LNCaP clone FGC (cell line): ENCODE measurements at regions not wholly inside any gene's neighbourhood (a gene's known extent, or its start where the extent isn't known, plus 50 kb on each side); places are given as distances from the start of the nearest gene placed in this dataset.

ENCODE experiments used
- DNase-seq: peaks from one replicate; pipeline ENCODE4 v3.0.0-alpha.2; 2011; ENCODE audit warnings: low read depth
- H3K4me3 ChIP-seq: 2 replicates; pipeline ENCODE4 v1.5.1; 2011; ENCODE audit warnings: mild to moderate bottlenecking, low read depth, low read length, control low read depth
- CTCF ChIP-seq: IDR thresholded peaks from 2 replicates; pipeline ENCODE4 v1.5.1; 2012; ENCODE audit warnings: mild to moderate bottlenecking; ENCODE audit not compliant: control insufficient read depth, insufficient read depth; ENCODE audit errors: extremely low read depth

GRCh38 chr20:19934792-19935491, 82.2 kb upstream of the NAA20 start:
- no peak for TF ChIP-seq CTCF

GRCh38 chr20:19935842-19936241, 81.3 kb upstream of the NAA20 start:
- no peak for TF ChIP-seq CTCF
- no peak overlapping the region for H3K4me3 ChIP-seq
- peak; percentile 67 for DNase-seq

More at GRCh38 chr20:19934792-19935491, 82.2 kb upstream of the NAA20 start:
- peak; percentile 40 for DNase-seq
- no peak overlapping the region for H3K4me3 ChIP-seq

GRCh38 chr20:19936466-19937200, 80.5 kb upstream of the NAA20 start:
- H3K4me3 ChIP-seq: no peak overlapping the region
- DNase-seq: no peak
- no peak for TF ChIP-seq CTCF

- no peak for DNase-seq
- H3K4me3 ChIP-seq: no peak overlapping the region
- TF ChIP-seq CTCF: no peak
Measured at GRCh38 chr20:19937218-19937617, 79.9 kb upstream of the NAA20 start.

- no peak overlapping the region for H3K4me3 ChIP-seq
- DNase-seq: no peak
- no peak for TF ChIP-seq CTCF
Measured at GRCh38 chr20:19937651-19938420, 79.3 kb upstream of the NAA20 start.

GRCh38 chr20:19938421-19939090, 78.6 kb upstream of the NAA20 start:
- no peak overlapping the region for H3K4me3 ChIP-seq

More at GRCh38 chr20:19938421-19939090, 78.6 kb upstream of the NAA20 start:
- no peak for DNase-seq
- no peak for TF ChIP-seq CTCF
